ENCODE measurements at regions not wholly inside any gene's neighbourhood (a gene's known extent, or its start where the extent isn't known, plus 50 kb on each side); places are given as distances from the start of the nearest gene placed in this dataset.

DNA sequence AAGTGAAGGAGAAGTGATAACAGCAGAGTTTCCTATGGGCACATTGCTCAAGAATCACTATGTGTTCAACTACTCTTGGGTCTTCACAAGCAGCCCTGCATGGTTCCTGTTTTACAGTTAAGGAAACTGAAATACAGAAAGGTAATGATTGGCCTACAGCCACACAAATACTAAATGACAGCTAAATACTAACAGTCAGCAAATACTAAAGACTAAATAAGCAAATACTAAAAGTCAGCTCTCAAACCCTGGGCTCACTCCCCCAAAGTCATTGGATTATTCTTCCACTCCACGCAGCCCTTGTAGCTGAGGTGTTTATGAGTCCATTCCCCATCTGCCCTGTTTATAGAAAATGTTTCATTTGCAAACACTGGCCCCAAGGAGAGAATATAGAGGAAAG is 372.7 kb upstream of the CDH11 start:
- ATAC-seq (no peak), DNase-seq (ENCODE audit: low spot score in 2 of 2) (no peak)
- Mint-ChIP-seq H3K27ac (no peak overlapping the region), H3K36me3 (peaks cover 0 to 4% of the 10 kb centered on the region in 2 donors), H3K9me3 (peaks cover 5 to 17% of the 10 kb centered on the region in 2 donors)

GRCh38 chr16:65494080-65494479 is 372.2 kb upstream of the CDH11 start:
- ATAC-seq, result no peak
- Mint-ChIP-seq H3K9me3 (peaks cover 5 to 17% of the 10 kb centered on the region in 2 donors), H3K36me3 (peaks cover 0 to 4% of the 10 kb centered on the region in 2 donors), H3K27ac (no peak overlapping the region)
- no peak for DNase-seq (ENCODE audit: low spot score in 2 of 2)

DNA sequence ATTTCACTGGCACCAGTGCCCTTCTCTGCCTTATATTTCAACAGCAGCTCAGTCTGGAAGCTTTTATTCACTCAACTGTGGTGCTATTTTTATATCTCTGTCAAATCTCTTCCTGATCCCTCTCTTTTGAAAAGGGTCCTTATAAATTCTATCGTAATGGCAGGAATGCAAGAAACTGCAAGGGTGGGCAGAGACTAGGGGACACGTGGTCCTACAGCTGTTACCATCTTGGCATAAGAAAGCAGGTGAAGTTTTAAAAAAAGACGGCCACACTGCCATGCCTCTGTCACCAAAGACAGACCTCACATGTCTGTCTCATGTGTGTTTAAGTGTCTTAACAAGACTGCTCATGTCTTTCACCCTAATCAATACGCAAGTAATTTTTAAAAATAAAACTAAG is 368.4 kb upstream of the CDH11 start:
- Mint-ChIP-seq H3K9me3 (peaks cover 9 to 21% of the 10 kb centered on the region in 2 donors), H3K36me3 (peaks cover 0 to 4% of the 10 kb centered on the region in 2 donors), H3K27ac (no peak overlapping the region)
- no peak for ATAC-seq
- DNase-seq (ENCODE audit: low spot score in 2 of 2), result no peak

- H3K27ac Mint-ChIP-seq, result no peak overlapping the region
- DNase-seq (ENCODE audit: low spot score in 2 of 2) (no peak), ATAC-seq (no peak)
- peaks cover 9 to 21% of the 10 kb centered on the region in 2 donors for H3K9me3 Mint-ChIP-seq
- peaks cover 0 to 4% of the 10 kb centered on the region in 2 donors for H3K36me3 Mint-ChIP-seq
These were observed 367.7 kb upstream of the CDH11 start for GRCh38 chr16:65489531-65490023.

DNA sequence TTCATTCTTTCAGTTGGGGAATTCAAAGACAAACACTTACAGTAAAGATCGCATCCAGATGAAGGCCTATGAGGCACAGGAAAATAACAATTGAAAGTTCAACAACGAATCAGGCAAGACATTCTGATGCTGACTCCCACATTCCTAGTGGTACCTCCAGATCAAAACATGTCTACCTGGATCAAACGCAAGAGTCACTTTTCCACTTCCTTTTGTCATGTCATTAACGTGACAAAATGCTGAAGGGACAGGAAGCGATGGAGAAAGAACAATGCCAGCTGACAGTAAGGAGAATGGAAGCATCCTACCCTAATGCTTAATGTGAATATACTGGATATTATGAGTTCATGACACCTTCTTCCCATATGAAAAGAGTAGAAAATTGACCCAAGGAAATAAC is 365.4 kb upstream of the CDH11 start:
- no peak overlapping the region for H3K27ac Mint-ChIP-seq
- ATAC-seq, result no peak

GRCh38 chr16:65481956-65482355 is 360.1 kb upstream of the CDH11 start:
- no peak overlapping the region for H3K27ac Mint-ChIP-seq
- peaks cover 4 to 9% of the 10 kb centered on the region in 2 donors for H3K9me3 Mint-ChIP-seq
- ATAC-seq (no peak), DNase-seq (ENCODE audit: low spot score in 2 of 2) (no peak)
- no peaks in the 10 kb centered on the region for H3K36me3 Mint-ChIP-seq

More for the DNA sequence above, 365.4 kb upstream of the CDH11 start:
- Mint-ChIP-seq H3K36me3 (peaks cover 0 to 4% of the 10 kb centered on the region in 2 donors), H3K9me3 (peaks cover 14 to 18% of the 10 kb centered on the region in 2 donors)
- DNase-seq (ENCODE audit: low spot score in 2 of 2), result no peak

GRCh38 chr16:65480281-65481091 is 358.6 kb upstream of the CDH11 start:
- H3K36me3 Mint-ChIP-seq, result no peaks in the 10 kb centered on the region
- H3K9me3 Mint-ChIP-seq, result peaks cover 4 to 11% of the 10 kb centered on the region in 2 donors
- no peak for ATAC-seq
- no peak for DNase-seq (ENCODE audit: low spot score in 2 of 2)
- H3K27ac Mint-ChIP-seq, result no peak overlapping the region

DNA sequence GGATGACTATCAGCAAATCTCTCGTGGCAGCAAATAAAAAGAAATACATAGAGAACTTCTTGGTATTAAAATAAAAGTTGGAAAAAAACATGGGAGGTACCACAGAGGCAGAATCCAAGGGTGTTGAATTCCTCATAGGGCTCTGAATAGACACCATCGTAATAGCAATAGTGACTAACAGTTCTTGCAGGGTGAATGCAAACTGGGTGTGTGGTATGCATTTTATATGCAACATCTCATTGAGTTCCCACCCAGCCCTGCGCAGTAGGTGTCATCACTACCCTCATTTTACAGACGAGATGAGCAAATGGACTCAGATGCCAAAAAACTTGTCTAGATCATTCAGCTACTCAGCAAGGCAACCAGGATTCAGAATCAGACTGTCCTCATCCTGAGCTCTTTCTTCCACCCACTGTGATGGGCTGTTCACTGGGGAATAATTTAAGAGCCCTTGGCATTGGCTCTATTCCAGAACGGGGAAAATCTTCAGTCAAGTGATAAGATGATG is 354.6 kb upstream of the CDH11 start:
- DNase-seq (ENCODE audit: low spot score in 2 of 2) (no peak), ATAC-seq (no peak)
- Mint-ChIP-seq H3K27ac (no peak overlapping the region), H3K9me3 (peaks cover 6 to 8% of the 10 kb centered on the region in 2 donors), H3K36me3 (no peaks in the 10 kb centered on the region)

DNA sequence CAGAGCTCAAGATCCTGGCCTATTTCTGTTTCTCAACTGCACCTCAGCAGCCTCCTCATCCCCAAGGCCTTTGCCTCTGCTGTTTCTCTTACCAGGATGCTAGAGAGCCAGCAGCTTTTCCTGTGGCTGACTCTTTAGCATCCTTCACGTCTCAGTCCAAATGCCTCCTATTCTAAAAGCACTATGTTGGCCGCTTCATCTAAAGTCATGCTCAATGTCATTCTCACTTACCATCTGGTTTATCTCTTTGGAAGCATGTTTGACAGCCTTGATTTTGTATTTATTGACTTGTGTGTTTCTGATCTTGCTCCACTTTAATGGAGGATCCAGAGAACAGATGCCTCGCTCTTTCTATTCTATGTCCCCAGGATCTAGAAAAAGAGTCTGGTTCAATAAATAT is 351.8 kb upstream of the CDH11 start:
- DNase-seq (ENCODE audit: low spot score in 2 of 2), result no peak
- Mint-ChIP-seq H3K27ac (no peak overlapping the region), H3K36me3 (no peaks in the 10 kb centered on the region), H3K9me3 (peaks cover 12 to 17% of the 10 kb centered on the region in 2 donors)
- ATAC-seq, result no peak

GRCh38 chr16:65469116-65469515 is 347.3 kb upstream of the CDH11 start:
- Mint-ChIP-seq H3K36me3 (no peaks in the 10 kb centered on the region), H3K27ac (no peak overlapping the region), H3K9me3 (peaks cover 14 to 16% of the 10 kb centered on the region in 2 donors)
- ATAC-seq (no peak), DNase-seq (ENCODE audit: low spot score in 2 of 2) (no peak)

GRCh38 chr16:65468133-65468532 is 346.3 kb upstream of the CDH11 start:
- ATAC-seq (no peak), DNase-seq (ENCODE audit: low spot score in 2 of 2) (no peak)
- Mint-ChIP-seq H3K27ac (no peak overlapping the region), H3K36me3 (no peaks in the 10 kb centered on the region), H3K9me3 (peaks cover 16 to 17% of the 10 kb centered on the region in 2 donors)

- no peak for ATAC-seq
- peaks cover 0 to 4% of the 10 kb centered on the region in 2 donors for H3K36me3 Mint-ChIP-seq
These were observed 341.9 kb upstream of the CDH11 start for GRCh38 chr16:65463652-65464260.

GRCh38 chr16:65457084-65457483 is 335.2 kb upstream of the CDH11 start:
- Mint-ChIP-seq H3K9me3 (peaks cover 21 to 23% of the 10 kb centered on the region in 2 donors), H3K27ac (no peak overlapping the region), H3K36me3 (peaks cover 0 to 4% of the 10 kb centered on the region in 2 donors)
- DNase-seq (ENCODE audit: low spot score in 2 of 2), result no peak
- ATAC-seq, result no peak

More at GRCh38 chr16:65463652-65464260, 341.9 kb upstream of the CDH11 start:
- Mint-ChIP-seq H3K27ac (no peak overlapping the region), H3K9me3 (peaks cover 13 to 16% of the 10 kb centered on the region in 2 donors)
- DNase-seq (ENCODE audit: low spot score in 2 of 2), result no peak

GRCh38 chr16:65455761-65456160 is 333.9 kb upstream of the CDH11 start:
- H3K36me3 Mint-ChIP-seq, result no peaks in the 10 kb centered on the region
- ATAC-seq (no peak), DNase-seq (ENCODE audit: low spot score in 2 of 2) (no peak)
- H3K27ac Mint-ChIP-seq, result no peak overlapping the region
- H3K9me3 Mint-ChIP-seq, result peaks cover 20 to 30% of the 10 kb centered on the region in 2 donors

- ATAC-seq (no peak), DNase-seq (ENCODE audit: low spot score in 2 of 2) (no peak)
- Mint-ChIP-seq H3K9me3 (peaks cover 29 to 41% of the 10 kb centered on the region in 2 donors), H3K27ac (no peak overlapping the region), H3K36me3 (no peaks in the 10 kb centered on the region)
These were observed 331.8 kb upstream of the CDH11 start for GRCh38 chr16:65453646-65454045.

DNA sequence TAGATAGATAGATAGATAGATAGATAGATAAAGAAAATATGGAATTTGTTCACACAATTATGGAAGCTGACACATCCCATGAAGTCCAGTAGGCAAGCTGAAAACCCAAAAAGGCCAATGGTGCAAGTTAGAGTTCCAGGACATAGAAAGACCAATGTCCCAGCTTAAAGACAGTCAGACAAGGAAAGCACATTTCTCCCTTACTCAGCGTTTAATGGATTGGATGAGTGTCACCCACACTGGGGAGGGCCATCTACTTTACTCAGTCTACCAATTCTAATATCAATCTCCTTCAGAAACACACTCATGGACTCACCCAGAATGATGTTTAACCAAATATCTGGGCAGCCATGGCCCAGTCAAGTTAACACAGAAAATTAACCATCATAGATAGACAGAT is 327.7 kb upstream of the CDH11 start:
- Mint-ChIP-seq H3K36me3 (no peaks in the 10 kb centered on the region), H3K9me3 (peaks cover 29 to 49% of the 10 kb centered on the region in 2 donors), H3K27ac (no peak overlapping the region)
- no peak for DNase-seq (ENCODE audit: low spot score in 2 of 2)
- ATAC-seq, result no peak

DNA sequence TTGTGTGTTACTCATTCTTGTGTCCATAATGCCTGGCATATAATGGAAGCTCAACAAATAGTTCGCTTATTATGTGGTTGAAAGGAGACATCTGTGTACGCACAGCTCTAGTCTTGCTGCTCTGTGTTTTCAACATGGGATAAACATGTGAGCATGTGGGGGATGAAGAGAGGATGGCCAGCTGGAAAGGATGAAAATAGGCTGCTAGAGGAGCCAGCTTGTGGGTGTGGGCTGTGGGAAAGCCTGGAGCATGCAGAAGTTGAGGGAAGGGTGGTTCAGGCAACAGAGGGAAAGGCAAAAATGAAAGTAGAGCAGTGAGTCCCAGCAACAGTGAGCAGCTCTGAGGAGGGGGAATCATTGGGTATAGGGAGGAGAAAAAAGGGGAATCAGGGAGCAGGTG is 324.6 kb upstream of the CDH11 start:
- DNase-seq (ENCODE audit: low spot score in 2 of 2), result no peak
- H3K36me3 Mint-ChIP-seq, result no peaks in the 10 kb centered on the region
- ATAC-seq, result no peak
- peaks cover 22 to 36% of the 10 kb centered on the region in 2 donors for H3K9me3 Mint-ChIP-seq
- H3K27ac Mint-ChIP-seq, result no peak overlapping the region
